ACHN (cell line): ENCODE measurements at regions not wholly inside any gene's neighbourhood (a gene's known extent, or its start where the extent isn't known, plus 50 kb on each side); places are given as distances from the start of the nearest gene placed in this dataset.

Experiments used
- DNase-seq: peaks from one replicate; pipeline ENCODE4 v3.0.0-alpha.2; 2015
- in situ Hi-C: cut with HindIII; loops from 2 replicates; pipeline ENCODE4 v1.10.0; 2017; ENCODE audit warnings: low sequenced_read_pairs, low pct_ligation_motif_present, low pct_unique_long_range_greater_than_20kb

DNA sequence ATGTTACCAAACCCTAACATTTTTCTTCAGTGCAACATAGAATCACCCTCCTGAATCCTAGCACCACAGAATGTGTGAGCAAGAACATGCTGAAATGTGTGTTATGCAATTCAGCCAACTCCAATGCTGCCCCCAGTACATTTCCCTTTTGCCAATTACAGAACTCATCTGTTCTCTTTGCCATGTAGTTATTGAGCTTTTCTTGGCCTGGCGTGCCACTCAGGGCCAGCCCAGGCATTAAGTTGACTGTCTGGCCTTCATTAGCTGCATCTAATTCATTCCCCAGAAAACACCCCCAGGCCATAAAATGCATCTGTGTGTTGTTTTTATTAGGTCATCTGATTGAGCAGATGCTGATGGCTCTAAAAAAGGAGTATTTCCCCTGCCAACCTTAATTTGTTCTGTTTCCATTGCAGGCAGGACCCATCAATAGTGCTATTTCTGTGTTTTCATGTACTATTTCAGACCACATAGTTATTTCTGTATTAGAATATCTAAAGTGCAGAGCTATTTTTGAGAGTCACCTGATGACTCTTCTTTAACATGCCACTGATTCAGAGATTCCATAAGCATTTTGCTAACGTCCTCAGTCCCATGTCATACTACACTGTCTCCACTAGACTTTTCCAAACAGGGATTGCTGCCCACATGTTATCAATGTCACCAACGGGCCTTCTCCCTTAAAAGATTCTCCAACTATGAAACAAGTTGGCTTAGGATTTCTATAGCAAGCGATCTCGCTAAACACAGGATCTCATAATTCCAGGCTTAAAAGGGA lies 969.7 kb downstream of the CDH11 start:
- in situ Hi-C loops, result no loop called here
- no peak for DNase-seq

DNA sequence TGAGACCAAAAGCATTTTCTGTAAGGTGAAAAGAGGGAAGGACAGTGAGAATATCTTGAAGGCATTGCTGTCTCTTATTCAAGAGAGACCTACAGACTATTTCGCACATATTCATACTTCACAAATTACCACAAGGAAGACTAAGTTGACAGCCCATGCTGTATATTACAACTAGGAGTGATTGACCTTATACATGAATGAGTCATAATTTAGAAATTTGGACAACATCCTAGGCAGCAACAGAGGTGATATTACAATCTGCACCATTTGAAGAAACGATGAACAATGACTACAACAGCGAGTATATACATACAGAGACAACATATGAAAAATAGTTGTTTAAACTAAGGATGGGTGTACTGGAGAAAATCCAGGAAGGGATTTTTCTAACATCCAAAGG lies 971.7 kb downstream of the CDH11 start:
- DNase-seq, result no peak
- in situ Hi-C loops, result no loop called here

DNA sequence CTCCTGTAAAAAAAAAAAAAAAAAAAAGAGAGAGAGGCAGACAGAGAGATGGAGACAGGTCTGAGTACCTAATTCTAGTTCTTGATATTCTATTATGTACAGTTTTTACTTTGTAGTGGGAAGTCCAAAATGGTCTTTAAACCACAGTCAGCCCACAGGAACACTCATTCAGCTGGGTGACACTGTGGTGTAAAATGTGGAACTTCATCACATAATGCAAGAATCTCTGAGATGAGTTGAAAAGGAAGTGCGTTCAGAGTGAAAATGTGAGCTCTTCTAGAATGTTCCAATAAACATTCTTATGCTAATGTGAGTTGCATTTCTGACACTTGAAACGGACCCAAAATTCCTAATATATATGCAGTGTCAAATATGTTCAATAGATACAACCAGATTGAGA lies 972.1 kb downstream of the CDH11 start:
- no peak for DNase-seq
- in situ Hi-C loops, result no loop called here

DNA sequence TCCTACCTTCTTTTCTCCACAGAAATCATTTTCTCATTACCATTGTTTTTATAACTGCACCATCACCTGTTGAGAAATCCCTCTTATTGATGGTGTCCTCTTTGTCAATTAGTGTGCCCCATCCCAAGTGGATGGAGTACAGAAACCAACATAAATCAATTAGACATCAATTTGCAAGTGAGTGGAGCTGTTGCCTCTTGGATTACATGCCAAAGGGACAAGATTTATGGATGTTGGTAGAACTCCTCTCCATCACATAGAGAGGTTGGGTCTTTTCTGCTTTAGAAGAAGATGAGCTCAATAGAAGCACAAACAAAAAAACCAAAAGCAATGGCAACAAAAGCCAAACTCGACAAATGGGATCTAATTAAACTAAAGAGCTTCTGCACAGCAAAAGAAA lies 973.5 kb downstream of the CDH11 start:
- no peak for DNase-seq
- in situ Hi-C loops, result no loop called here

DNA sequence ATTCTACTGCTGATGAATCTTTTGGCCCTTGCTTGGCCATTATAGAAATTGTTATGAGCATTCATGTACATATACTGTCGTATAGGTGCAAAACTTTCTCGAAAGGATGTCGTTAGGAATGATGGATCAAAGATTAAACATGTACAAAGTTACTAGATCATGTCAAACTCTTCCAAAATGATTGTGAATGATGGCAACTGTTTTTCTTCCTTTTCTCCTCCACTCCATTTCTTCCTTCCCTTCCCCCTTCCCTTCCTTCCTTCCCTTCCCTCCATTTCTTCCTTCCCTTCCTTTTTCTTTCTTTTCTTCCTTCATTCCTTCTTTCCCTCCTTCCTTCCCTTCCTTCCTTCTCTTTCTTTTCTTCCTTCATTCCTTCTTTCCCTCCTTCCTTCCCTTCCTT lies 973.9 kb downstream of the CDH11 start:
- in situ Hi-C loops, result no loop called here
- no peak for DNase-seq

DNA sequence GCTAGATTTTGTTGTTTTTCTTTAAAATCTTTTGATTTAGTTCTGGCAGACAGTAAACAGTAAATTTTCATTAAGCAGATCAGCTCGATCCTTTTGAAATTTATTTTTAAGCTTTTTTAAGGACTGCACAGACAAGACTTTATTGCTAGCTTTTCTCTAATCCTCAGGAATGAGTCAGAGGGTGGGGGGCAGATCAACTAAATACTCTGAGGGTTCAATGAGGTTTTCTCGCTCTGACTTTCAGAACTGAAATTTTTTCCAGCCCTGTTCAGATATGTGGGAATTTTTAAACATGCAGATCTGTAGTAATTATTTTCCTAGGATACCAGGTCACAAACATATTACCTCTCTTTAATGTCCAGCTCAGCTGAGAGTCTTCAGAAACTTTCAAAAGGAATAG lies 977.2 kb downstream of the CDH11 start:
- no peak for DNase-seq
- in situ Hi-C loops, result no loop called here

DNA sequence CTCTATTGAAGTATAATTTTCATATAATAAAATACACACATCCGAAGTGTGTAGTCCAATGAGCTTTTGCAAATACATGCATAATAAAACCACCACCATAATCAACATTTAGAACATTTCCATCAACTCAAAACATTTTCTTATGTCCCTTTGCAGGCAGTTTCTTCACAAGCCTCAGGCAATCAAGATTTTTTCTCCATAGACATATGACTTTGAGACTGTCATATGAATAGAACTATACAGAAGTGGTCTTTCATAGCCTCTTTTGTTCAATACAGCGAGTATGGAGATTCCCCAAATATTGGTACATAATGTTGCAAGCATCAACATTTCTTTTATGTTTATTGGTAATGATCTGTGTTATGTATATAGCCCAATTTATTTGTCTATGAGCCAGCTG lies 983.2 kb downstream of the CDH11 start:
- in situ Hi-C loops, result no loop called here

GRCh38 chr16:64138006-64138405 lies 983.9 kb downstream of the CDH11 start:
- in situ Hi-C loops, result no loop called here
- DNase-seq, result no peak

More for the DNA sequence above, 983.2 kb downstream of the CDH11 start:
- DNase-seq, result no peak

DNA sequence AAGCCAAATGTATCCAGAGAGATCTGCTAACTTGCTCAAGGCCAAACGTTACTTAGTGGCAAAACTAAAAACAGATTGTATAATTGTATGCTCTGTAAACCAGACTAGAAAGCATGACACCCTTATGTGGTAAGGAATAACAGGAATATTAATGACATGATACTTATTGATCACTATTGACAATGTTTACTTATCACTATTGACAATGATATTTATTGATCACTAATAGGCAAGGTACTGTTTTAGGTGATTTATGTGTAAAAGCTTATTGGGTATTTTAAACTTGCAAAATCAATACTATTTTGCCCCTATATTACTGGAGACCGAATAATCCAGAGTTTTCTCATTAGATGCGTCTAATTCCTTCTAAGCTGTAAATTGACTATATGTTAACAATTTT lies 985.1 kb downstream of the CDH11 start:
- in situ Hi-C loops, result no loop called here
- DNase-seq, result no peak

DNA sequence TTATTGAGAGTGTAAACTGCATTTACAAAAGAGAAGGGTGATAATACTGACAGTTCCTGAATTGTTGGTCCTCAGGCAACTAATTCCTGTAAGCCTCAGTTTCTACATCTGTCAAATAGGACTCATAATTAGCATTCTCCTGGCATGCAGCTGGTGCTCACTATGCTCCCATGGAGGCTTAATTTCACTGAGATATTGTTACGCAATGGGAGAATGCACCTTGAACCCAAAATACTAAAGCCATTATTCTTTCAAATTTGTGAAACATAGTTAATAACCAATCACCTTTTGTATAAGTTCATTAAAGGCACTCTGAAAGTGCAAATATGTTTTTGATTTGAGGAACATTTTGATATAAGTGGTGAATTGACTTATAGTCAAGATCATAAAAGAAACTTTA lies 985.5 kb downstream of the CDH11 start:
- in situ Hi-C loops, result no loop called here
- DNase-seq, result no peak

GRCh38 chr16:64133366-64133765 lies 988.5 kb downstream of the CDH11 start:
- no peak for DNase-seq
- in situ Hi-C loops, result no loop called here

- in situ Hi-C loops, result no loop called here
- no peak for DNase-seq
These were observed 989.0 kb downstream of the CDH11 start for GRCh38 chr16:64132759-64133361.

- DNase-seq, result no peak
- in situ Hi-C loops, result no loop called here
These were observed 989.7 kb downstream of the CDH11 start for GRCh38 chr16:64132190-64132589.

- in situ Hi-C loops, result no loop called here
- DNase-seq, result no peak
These were observed 990.4 kb downstream of the CDH11 start for GRCh38 chr16:64131423-64131822.

DNA sequence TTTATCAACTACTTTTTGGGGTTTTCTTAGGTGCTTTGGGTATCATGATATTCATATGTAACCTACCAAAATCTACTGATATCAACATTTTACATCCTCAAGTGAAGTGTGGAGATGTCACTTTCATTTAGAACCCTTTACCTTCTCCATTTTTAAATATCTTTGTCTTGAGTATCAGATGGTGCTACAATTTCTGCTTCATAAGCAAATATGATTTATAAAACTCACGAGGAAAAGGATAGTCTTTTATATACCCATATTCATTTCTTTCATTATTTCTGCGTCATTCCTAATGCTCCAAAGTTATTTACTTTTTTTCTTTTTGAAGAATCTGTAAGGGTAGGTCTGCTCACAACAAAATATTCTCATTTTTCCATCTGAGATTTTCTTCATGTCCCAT lies 991.7 kb downstream of the CDH11 start:
- in situ Hi-C loops, result no loop called here
- DNase-seq, result no peak

GRCh38 chr16:64122177-64122576 lies 999.7 kb downstream of the CDH11 start:
- in situ Hi-C loops, result no loop called here
- DNase-seq, result no peak

DNA sequence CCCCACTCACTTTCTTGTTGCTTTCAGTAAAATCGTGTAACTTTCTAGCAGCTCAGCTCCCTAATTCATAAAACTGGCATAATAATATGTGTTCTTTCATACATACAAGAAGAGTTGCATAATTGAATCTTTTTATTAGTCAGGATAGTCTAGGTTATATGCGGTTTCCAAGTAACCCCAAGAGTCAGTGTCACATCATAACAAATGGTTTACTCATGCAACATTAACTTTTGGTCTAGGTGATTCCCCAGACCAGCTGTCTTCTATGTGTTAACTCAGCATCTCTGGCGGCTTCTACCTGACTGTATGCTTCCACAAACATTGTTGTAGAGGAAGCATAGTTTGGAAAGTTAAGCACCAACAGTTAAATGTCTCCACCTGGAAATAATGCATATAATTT lies 1000.4 kb downstream of the CDH11 start:
- peak; percentile 9 for DNase-seq
- in situ Hi-C loops, result no loop called here

DNA sequence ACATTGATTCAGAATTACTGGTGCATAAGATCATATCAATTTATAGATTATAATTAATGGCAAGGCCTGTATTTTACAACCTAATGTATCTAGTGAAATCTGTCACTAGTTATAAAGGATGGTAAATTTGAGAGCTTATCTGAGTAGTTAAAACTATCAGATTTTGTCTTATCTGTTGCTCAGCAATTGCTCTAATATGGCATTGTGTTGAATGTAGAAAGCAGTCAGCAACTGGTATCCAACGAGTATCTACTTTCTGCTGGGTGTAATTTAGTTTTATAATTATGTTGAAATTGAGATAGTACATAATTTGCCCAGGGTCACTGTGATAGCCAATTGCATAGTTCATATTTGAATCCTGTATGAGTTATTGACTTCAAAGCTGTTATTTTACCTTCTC lies 1005.7 kb downstream of the CDH11 start:
- in situ Hi-C loops, result no loop called here
- DNase-seq, result no peak

DNA sequence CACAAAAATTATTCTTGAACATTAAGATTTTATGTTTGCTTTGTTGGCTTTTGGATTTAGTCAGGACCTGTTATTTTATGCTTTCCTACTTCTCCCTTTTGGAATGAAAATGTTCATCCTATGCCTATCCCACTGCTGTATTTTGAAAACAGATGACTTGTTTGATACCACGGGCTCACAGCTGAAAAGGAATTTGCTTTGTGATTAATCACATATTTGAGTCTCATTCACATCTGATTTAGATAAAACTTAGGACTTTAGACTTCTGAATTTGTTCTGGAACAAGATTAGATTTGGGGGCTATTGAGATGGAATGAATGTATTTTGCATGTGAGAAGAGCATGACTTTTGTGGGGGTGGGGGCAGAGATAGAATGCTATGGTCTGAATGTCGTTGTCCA lies 1012.6 kb downstream of the CDH11 start:
- DNase-seq, result no peak
- in situ Hi-C loops, result no loop called here

DNA sequence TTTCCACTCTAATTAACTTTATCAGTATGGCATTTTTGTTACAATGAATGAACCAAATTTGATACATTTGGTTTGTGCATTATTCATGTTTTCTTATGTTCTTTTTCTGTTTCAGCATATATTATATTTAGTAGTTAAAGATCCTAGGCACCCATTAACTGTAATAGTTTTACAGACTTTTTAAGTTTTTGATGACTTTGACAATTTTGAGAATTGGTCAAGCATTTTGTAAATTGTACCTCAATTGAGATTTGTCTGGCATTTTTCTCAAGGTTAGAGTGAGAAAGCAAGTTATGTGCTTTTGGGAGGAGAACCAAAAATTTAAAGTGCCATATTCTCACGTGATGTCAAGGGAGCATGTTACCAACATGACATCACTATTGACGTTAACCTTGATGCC lies 1019.2 kb downstream of the CDH11 start:
- in situ Hi-C loops, result no loop called here
- DNase-seq, result no peak
